ENCODE measurements at regions not wholly inside any gene's neighbourhood (a gene's known extent, or its start where the extent isn't known, plus 50 kb on each side); places are given as distances from the start of the nearest gene placed in this dataset.

- TF ChIP-seq CTCF (IDR thresholded peaks at IDR 0.05) (no peak), POLR2AphosphoS5 (IDR thresholded peaks at IDR 0.05) (no peak), POLR2A (IDR thresholded peaks at IDR 0.05) (no peak), EP300 (IDR thresholded peaks at IDR 0.05) (no peak)
Observed at GRCh38 chr1:184208622-184209021, 157.1 kb downstream of the TSEN15 start.

All from suprapubic skin (tissue), 4 donors.